Heart left ventricle (tissue), 16 donors: ENCODE measurements at regions not wholly inside any gene's neighbourhood (a gene's known extent, or its start where the extent isn't known, plus 50 kb on each side); places are given as distances from the start of the nearest gene placed in this dataset.

Experiments used
- ATAC-seq, 4 donors: fragments of 200-7000 bp; cut with Tn5 transposase; one replicate each; pipeline ENCODE4 v1.9.1; 2020 to 2022; ENCODE audit warnings: moderate library complexity in 4 of 4, mild to moderate bottlenecking in 3 of 4, moderate number of reproducible peaks in 1 of 4
- DNase-seq, 5 donors: peaks; one replicate each; pipeline ENCODE4 v3.0.0-alpha.2; 2020
- H3K27ac ChIP-seq, 12 donors: fragments of 200-600 bp; sonication (generic) in 4 of 12; one replicate each; pipeline versions ENCODE4 v1.5.0 to v1.8.0; 2016 to 2022; ENCODE audit warnings: mild to moderate bottlenecking in 2 of 12
- H3K27me3 ChIP-seq, 9 donors: fragments of 200-600 bp; sonication (generic) in 2 of 9; one replicate each; pipeline versions ENCODE4 v1.5.1 to v1.8.0; 2016 to 2022; ENCODE audit warnings: mild to moderate bottlenecking in 3 of 9
- H3K36me3 ChIP-seq, 9 donors: fragments of 200-600 bp; sonication (generic) in 2 of 9; one replicate each; pipeline versions ENCODE4 v1.5.0 to v1.8.0; 2018 to 2022; ENCODE audit warnings: mild to moderate bottlenecking in 2 of 9
- H3K4me1 ChIP-seq, 12 donors: fragments of 200-600 bp; sonication (generic) in 4 of 12; one replicate each; pipeline versions ENCODE4 v1.5.0 to v1.8.0; 2016 to 2022; ENCODE audit warnings: mild to moderate bottlenecking in 3 of 12
- H3K4me3 ChIP-seq, 12 donors: fragments of 200-600 bp; sonication (generic) in 4 of 12; one replicate each; pipeline versions ENCODE4 v1.5.0 to v1.8.0; 2017 to 2022; ENCODE audit warnings: mild to moderate bottlenecking in 9 of 12, moderate library complexity in 4 of 12
- H3K9me3 ChIP-seq, 12 donors: fragments of 200-600 bp; sonication (generic) in 4 of 12; one replicate each; pipeline versions ENCODE4 v1.5.0 to v1.8.0; 2016 to 2022; ENCODE audit warnings: mild to moderate bottlenecking in 1 of 12
- POLR2A ChIP-seq, 2 donors: fragments of 450-650 bp; IDR thresholded peaks; one replicate each; pipeline ENCODE4 v1.6.1; 2017; ENCODE audit warnings: antibody characterized with exemption in 2 of 2, mild to moderate bottlenecking in 2 of 2, moderate library complexity in 2 of 2
- WGBS, 4 donors: extraction: QIAGEN DNeasy Blood & Tissue Kit in 2 of 4; methylation state at CpG; one replicate each; pipeline versions ENCODE4 v1.1.5 to v1.1.7; 2013 to 2018; 5-methylcytosine and 5-hydroxymethylcytosine counted together
- intact Hi-C, 10 donors: fragments of 100-400 bp; cut with DNase I; formaldehyde crosslinking; loops; one replicate each; pipeline versions ENCODE4 v1.11.1 to v1.14.2; 2022
- TF ChIP-seq, protein P1 (sequence below), 12 donors: fragments of 200-600 bp; sonication (generic) in 4 of 12; IDR thresholded peaks; one replicate each; pipeline versions ENCODE4 v1.5.0 to v1.8.0; 2018 to 2022; ENCODE audit warnings: antibody characterized with exemption in 12 of 12, mild to moderate bottlenecking in 5 of 12
- donor health status: ischemic (EF 13 %, LVEDD 7.1; RV severe dilation, severe dysfunction).
- donor health status: healthy with polysubstance abuse.
- donor health status: DM: no; HTN: yes; CAD: no.
- donor health status: DM: no; HTN: no; CAD: no.
- donor health status: ischemic (EF 25% LVEDD 6.9; RV normal size, moderate dysfunction).
- donor health status: ischemic (EF 25% LVEDD 5.7; RV mildly dilated, moderate dysfunction).
- donor health status: healthy.
- donor health status: DM: yes; HTN: yes; CAD: no.
- donor health status: ischemic (EF 35%, LVEDD 5.7; RV mildly dilated, moderate dysfunction).
- donor health status: nonischemic (EF 11% LVEDD 7.7; RV severe dilation, severe dysfunction).
- donor health status: DM: yes; HTN: yes; CAD: no.
- donor health status: PGD.
- donor health status: ischemic (EF 29% LVEDD 5.4; RV normal size, mild dysfunction).
- donor health status: nonischemic (EF 23%, LVEDD 6.1; RV moderate dilation, normal function).

DNA sequence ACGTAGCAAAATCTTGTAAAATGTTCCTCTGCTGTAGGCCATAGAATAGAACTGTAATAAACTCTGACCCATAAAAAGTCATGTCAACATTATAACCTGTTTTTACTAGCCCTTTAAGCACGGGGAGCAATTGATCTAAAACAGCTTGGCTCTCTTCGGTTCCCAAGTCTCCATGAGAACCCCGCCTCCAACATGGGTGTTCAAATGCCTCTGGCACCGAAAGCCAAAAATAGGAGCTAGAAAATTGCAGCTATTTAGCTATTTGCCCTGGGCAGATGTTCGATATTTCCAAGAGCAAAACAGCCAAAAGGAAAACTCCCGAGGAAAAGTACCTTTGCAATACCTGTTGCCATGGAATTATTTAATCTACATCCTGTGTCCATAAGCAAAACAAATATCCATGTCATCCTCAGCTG is 563.1 kb downstream of the EFNB2 start:
- ATAC-seq (no peak), DNase-seq (no peak)
- no peak overlapping the region for H3K4me3 ChIP-seq
- no peak for TF ChIP-seq POLR2A (IDR thresholded peaks at IDR 0.05)
- TF ChIP-seq, protein P1, sequence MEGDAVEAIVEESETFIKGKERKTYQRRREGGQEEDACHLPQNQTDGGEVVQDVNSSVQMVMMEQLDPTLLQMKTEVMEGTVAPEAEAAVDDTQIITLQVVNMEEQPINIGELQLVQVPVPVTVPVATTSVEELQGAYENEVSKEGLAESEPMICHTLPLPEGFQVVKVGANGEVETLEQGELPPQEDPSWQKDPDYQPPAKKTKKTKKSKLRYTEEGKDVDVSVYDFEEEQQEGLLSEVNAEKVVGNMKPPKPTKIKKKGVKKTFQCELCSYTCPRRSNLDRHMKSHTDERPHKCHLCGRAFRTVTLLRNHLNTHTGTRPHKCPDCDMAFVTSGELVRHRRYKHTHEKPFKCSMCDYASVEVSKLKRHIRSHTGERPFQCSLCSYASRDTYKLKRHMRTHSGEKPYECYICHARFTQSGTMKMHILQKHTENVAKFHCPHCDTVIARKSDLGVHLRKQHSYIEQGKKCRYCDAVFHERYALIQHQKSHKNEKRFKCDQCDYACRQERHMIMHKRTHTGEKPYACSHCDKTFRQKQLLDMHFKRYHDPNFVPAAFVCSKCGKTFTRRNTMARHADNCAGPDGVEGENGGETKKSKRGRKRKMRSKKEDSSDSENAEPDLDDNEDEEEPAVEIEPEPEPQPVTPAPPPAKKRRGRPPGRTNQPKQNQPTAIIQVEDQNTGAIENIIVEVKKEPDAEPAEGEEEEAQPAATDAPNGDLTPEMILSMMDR (IDR thresholded peaks at IDR 0.05): no peak
- H3K9me3 ChIP-seq: no peaks in the 10 kb centered on the region
- H3K36me3 ChIP-seq: no peaks in the 10 kb centered on the region
- no peaks in the 10 kb centered on the region for H3K4me1 ChIP-seq
- no peak overlapping the region for H3K27ac ChIP-seq
- intact Hi-C loops: no loop called here
- H3K27me3 ChIP-seq: no peaks in the 10 kb centered on the region
- 59 to 76% (median 68%) methylated on average over 7 of the region's 7 CpGs for WGBS, 4 donors

DNA sequence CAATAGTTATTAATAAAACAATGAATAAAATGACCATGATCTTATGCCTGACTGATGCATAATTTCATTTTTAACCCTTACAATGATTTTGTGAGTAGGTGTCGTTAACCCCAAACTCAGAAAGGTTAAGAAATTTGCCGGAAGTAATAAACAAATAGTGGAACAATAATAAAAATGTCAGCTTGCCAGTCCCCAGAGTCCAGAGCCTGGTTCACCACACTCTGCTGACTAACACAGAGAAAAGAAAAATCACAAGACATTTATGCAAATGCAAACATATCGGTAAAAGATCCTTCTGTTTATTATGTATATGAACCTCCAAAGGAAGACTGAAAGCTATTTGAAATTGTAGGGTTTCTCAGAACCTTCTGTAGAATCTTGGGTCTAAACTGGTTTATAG is 563.7 kb downstream of the EFNB2 start:
- no peak for DNase-seq
- H3K4me1 ChIP-seq: no peaks in the 10 kb centered on the region
- no peaks in the 10 kb centered on the region for H3K36me3 ChIP-seq
- WGBS, 4 donors: 72 to 83% (median 77%) methylated on average over 3 of the region's 3 CpGs
- ATAC-seq: no peak
- no peaks in the 10 kb centered on the region for H3K9me3 ChIP-seq
- no peaks in the 10 kb centered on the region for H3K27me3 ChIP-seq
- intact Hi-C loops: no loop called here
- no peak overlapping the region for H3K4me3 ChIP-seq
- H3K27ac ChIP-seq: no peak overlapping the region
- TF ChIP-seq, protein P1 (IDR thresholded peaks at IDR 0.05): no peak
- TF ChIP-seq POLR2A (IDR thresholded peaks at IDR 0.05): no peak

DNA sequence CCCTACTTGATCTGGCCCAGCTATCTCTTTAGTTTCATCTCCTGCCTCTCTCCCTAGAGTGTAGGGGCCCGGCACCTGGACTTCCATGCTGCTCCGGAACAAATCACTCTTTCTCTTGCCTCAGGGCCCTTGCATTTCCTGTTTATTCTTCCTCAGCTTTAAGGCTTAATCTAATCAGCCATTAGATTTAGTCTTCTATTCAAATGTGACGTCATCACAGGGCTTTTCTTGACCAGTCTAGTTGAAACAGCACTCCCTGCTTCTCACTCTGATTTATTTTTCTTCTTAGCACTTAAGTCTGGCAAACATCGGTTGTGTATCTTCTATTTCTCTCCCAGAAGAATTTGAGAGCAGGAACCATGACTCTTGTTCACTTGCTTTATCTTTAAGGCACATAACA is 564.1 kb downstream of the EFNB2 start:
- H3K27ac ChIP-seq: no peak overlapping the region
- H3K36me3 ChIP-seq: no peaks in the 10 kb centered on the region
- intact Hi-C loops: no loop called here
- DNase-seq (no peak), ATAC-seq (no peak)
- TF ChIP-seq, protein P1 (IDR thresholded peaks at IDR 0.05): no peak
- TF ChIP-seq POLR2A (IDR thresholded peaks at IDR 0.05): no peak
- no peaks in the 10 kb centered on the region for H3K9me3 ChIP-seq
- H3K4me1 ChIP-seq: no peaks in the 10 kb centered on the region
- H3K27me3 ChIP-seq: no peaks in the 10 kb centered on the region
- WGBS, 4 donors: 63 to 79% (median 76%) methylated on average over 4 of the region's 4 CpGs
- no peak overlapping the region for H3K4me3 ChIP-seq

DNA sequence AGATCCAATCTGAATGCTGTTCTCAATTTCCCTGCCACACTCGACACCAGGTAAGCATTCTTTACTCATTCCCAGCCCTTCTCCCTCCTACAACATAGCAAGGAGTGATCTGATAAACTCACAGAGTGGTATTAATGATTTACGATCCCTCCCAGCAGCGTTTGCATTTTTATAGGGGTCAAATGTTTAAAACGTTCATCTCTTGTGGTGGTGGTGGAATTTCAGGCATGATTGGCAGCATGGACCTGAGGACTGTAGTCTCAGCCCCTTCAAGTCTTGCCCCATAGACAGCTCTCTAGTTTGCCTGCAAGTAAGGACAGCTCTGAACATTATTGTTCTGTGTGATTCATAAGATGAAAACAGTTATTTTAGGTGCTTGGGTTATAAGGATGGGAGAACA is 565.7 kb downstream of the EFNB2 start:
- no peaks in the 10 kb centered on the region for H3K36me3 ChIP-seq
- TF ChIP-seq, protein P1 (IDR thresholded peaks at IDR 0.05): no peak
- TF ChIP-seq POLR2A (IDR thresholded peaks at IDR 0.05): no peak
- DNase-seq: no peak
- ATAC-seq: no peak
- intact Hi-C loops: no loop called here
- H3K4me3 ChIP-seq: no peak overlapping the region
- no peaks in the 10 kb centered on the region for H3K4me1 ChIP-seq
- H3K27me3 ChIP-seq: no peaks in the 10 kb centered on the region
- H3K27ac ChIP-seq: no peak overlapping the region
- no peaks in the 10 kb centered on the region for H3K9me3 ChIP-seq
- 60 to 65% (median 62%) methylated on average over 4 of the region's 4 CpGs for WGBS, 4 donors
